Neuron (in vitro differentiated cells): ENCODE measurements at regions not wholly inside any gene's neighbourhood (a gene's known extent, or its start where the extent isn't known, plus 50 kb on each side); places are given as distances from the start of the nearest gene placed in this dataset.

Experiments
- H2AFZ ChIP-seq: one replicate; pipeline ENCODE4 v1.6.1; 2013; ENCODE audit warnings: low read depth, mild to moderate bottlenecking, inconsistent platforms, low read length, moderate library complexity
- H3K27me3 ChIP-seq: one replicate; pipeline ENCODE4 v1.6.1; 2013; ENCODE audit warnings: low read length; ENCODE audit not compliant: insufficient read depth
- H3K36me3 ChIP-seq: one replicate; pipeline ENCODE4 v1.6.1; 2013; ENCODE audit warnings: low read length; ENCODE audit not compliant: insufficient read depth
- H3K4me1 ChIP-seq: one replicate; pipeline ENCODE4 v1.6.1; 2013; ENCODE audit warnings: low read length; ENCODE audit not compliant: insufficient read depth
- H3K4me3 ChIP-seq: 2 replicates; pipeline ENCODE4 v1.5.1; 2013; ENCODE audit warnings: mild to moderate bottlenecking, low read length, moderate library complexity
- H3K9me3 ChIP-seq: one replicate; pipeline ENCODE4 v1.6.1; 2013; ENCODE audit warnings: low read length

DNA sequence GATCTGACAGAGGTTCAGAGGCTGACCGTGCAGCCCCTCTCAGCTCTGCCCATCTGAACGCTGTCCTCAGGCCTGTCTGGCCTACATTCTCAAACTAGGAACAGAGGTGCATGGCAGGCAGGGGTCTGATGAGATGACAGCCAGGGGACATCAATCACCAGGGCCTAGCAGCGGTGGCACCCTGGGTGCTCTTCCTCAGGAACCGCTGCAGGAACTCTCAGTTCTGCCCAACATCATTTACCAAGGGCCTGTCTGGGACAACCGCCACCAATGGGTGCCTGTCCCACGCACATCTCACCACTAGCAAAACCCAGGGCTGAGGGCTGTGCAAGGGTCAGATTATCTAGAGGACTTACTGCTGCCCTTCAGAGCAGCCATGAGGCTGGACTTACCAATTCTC, 245.7 kb downstream of the TOMM20 start:
- no peaks in the 10 kb centered on the region for H3K36me3 ChIP-seq
- no peaks in the 10 kb centered on the region for H3K4me1 ChIP-seq
- H2AFZ ChIP-seq = no peak overlapping the region
- no peaks in the 10 kb centered on the region for H3K27me3 ChIP-seq
- no peak overlapping the region for H3K4me3 ChIP-seq
- H3K9me3 ChIP-seq = no peaks in the 10 kb centered on the region

DNA sequence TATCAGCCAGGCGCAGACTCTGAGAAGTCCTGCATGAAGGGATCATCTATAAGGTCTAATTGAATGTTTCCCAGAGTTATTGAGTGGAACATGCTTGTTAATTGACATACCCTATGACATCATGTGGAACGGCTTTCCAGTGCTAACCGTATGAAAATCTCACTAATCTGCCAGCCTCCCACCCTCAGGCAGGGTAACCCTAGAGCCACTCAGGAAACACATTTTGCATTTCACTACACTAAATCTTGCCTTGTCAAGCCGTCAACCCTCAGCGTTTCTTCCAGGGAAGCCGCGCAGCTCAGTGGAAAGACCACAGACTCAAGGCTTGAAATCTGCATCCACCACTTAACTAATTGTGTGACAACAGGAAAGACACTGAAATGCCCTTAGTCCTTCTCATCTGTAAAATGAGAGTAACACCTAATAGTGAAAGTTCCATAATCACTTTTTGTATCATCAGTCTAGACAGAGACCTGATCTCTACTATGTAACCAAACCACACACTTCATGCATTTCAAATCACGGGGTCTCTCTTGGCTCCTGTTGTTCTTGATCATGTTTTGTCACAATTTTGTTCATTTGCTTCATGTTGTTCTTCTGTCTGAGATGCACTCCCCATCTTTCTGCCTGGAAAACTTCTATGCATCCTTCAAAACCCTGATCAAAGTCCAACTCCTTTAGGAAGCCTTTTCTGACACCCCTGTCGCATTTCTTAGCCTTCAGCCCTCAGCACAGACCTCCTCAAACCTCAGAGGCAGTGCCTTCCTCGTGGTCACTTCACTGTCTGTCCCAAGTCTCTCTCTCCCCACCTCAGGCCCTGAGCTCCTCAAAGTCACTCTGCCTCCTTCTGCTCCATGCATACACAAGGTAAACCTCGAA, 246.5 kb downstream of the TOMM20 start:
- Histone ChIP-seq H3K9me3 (no peaks in the 10 kb centered on the region), H3K4me1 (no peaks in the 10 kb centered on the region), H3K27me3 (no peaks in the 10 kb centered on the region), H3K4me3 (no peak overlapping the region), H2AFZ (no peak overlapping the region), H3K36me3 (no peaks in the 10 kb centered on the region)

DNA sequence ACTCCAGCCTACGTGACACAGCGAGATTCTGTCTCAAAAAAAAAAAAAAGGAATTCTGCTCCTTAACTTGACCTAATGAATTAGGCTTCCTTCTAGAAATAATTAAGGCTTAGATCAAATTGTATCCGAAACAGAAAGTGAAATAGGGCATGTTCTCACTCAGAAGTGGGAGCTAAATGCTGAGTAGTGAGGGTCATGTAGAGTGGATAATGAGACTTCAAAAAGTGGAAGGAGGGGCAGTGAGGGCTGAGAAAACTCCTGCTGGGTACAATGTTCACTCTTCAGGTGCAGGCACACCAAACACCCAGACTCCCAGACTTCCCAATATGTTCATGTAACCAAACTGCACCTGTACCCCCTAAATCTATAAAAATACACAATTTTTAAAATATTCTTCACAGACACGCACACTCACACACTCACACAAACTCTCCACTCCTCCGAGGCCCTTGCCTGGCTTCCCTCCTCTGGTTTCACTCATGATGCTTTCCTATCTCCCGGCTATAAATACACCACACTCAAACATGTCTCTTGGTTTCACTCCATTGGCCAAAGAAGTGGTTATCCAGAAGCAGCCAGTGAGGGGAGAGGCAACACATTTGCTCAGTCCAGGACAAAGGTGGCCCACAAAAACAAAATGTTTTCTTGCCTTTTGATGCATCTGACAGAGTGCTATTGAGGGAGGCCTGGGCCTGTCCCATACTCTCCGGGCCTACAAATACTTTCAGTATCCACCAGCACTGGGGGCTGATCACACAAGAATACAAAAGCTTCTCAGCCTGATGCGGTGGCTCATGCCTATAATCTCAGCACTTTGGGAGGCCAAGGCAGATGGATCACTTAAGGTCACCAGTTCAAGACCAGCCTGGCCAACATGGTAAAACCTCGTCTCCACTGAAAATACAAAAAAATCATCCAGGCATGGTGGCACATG, 249.2 kb downstream of the TOMM20 start:
- no peak overlapping the region for H2AFZ ChIP-seq
- no peaks in the 10 kb centered on the region for H3K9me3 ChIP-seq
- no peak overlapping the region for H3K4me3 ChIP-seq
- no peaks in the 10 kb centered on the region for H3K27me3 ChIP-seq
- H3K36me3 ChIP-seq = no peaks in the 10 kb centered on the region
- H3K4me1 ChIP-seq = no peaks in the 10 kb centered on the region

DNA sequence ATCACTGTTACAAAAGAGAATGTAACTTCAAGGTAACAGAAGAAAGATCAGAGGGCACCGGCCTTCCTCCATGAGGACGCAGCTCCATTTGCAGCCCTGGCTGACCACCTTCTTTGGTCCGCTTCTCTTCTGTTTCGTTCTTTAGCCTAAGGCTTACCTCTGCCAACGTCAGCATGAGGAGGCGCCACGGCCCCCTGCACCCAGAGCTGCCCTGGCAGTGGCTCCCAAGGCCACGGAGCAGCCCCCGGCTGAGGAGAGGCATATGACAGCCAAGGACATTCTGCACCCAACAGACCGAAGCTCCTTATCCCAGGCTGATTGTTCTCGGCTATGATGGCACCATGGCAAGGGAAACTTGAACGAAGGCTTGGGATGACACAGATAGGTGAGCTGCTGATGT, 250.3 kb downstream of the TOMM20 start:
- Histone ChIP-seq H3K9me3 (no peaks in the 10 kb centered on the region), H3K27me3 (no peaks in the 10 kb centered on the region), H2AFZ (no peak overlapping the region), H3K4me1 (no peaks in the 10 kb centered on the region), H3K4me3 (no peak overlapping the region), H3K36me3 (no peaks in the 10 kb centered on the region)

DNA sequence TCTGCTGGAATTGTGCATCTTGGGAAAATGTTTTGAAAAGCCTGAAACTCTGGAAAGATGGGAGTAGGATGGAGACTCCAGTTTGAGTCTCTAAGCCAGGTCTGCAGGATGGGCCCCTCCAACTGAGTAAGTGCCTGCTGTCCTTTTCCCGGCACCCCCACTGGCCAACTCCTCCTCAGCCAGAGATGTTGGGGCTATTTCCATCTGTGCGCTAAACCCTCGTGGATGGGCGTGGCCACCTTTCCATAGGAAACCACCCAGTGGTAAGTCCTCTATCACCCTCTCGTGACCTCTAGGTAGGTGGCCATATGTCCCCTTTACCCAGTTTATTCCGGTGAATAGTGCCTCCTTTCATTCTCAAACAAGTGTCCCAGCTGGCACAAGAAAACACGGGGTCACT, 250.9 kb downstream of the TOMM20 start:
- H2AFZ ChIP-seq = no peak overlapping the region
- H3K36me3 ChIP-seq = no peaks in the 10 kb centered on the region
- no peaks in the 10 kb centered on the region for H3K9me3 ChIP-seq
- H3K4me3 ChIP-seq = no peak overlapping the region
- no peaks in the 10 kb centered on the region for H3K27me3 ChIP-seq
- H3K4me1 ChIP-seq = no peaks in the 10 kb centered on the region

DNA sequence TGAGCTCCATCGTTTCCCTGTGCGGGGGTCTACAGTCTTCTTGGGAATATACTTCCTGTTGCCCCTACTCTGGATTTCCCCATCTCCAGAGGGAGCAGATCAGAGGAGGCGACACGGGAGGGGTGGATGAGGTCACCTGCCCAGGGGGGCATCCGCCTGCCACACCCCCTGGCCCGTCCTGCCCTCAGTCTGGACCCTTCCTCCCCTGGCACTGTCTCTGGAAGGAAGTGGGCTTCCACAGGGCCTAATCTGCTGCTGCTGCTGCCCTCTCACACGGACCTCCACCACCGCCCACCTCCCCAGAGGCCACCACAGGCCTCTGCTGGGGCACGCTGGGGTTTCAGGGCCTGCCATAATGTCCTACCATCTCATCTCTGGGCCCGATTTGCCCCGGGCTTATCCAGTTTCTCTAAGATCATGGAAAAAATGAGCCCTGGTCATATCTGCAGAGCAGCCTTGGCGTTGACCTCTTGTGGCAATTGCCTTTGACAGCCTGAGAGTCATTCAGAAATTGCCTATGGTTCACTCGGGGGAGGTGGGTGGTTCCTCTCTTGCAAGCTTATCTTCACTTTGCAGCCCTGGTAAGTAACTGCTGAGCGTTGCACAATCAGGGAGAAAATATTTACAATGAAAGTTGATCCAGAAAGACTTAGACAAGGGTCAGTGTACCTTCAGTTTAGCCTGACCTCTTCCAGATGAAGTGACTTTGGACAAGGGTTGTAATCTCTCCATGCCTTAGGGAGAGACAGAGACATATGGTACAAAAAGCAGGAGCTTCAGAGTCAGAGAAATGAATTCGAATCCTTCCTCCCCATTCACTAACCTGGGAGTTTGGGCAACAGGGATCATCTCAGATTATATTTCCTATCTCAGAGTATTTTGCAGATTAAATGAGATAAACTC, 252.4 kb downstream of the TOMM20 start:
- Histone ChIP-seq H3K4me1 (no peaks in the 10 kb centered on the region), H3K4me3 (no peak overlapping the region), H2AFZ (no peak overlapping the region), H3K9me3 (no peaks in the 10 kb centered on the region), H3K27me3 (no peaks in the 10 kb centered on the region), H3K36me3 (no peaks in the 10 kb centered on the region)

DNA sequence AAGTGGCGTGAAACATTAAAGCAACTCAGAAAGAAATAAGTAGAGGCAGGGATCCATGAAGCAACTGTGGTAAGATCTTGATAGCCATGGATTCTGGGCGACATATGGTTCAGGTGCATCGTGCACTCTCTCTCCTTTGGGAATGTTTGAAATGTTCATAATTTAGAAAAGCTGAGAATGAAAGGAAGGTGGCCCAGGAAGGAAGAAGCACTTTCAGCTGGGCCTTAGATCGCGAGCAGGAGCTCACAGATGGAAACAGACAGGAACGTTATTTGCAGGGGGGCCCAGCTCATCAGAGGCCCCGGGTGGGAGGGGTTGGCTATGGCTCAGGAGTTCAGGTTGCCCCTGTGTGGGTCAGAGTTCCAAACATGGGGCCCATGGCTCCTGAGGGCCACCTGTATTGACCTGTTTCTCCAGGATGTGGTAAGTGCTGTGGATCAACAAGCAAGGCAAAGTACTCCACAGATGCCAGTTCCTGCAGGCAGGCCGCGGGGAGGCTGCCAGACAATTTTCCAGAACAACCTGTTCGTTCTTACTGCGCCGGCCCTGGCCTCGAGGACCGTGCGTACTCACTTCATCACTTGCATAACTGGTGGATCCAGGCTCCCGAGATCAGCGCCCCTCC, 253.2 kb downstream of the TOMM20 start:
- Histone ChIP-seq H3K9me3 (no peaks in the 10 kb centered on the region), H3K4me1 (no peaks in the 10 kb centered on the region), H3K27me3 (no peaks in the 10 kb centered on the region), H3K36me3 (no peaks in the 10 kb centered on the region), H2AFZ (no peak overlapping the region), H3K4me3 (no peak overlapping the region)

DNA sequence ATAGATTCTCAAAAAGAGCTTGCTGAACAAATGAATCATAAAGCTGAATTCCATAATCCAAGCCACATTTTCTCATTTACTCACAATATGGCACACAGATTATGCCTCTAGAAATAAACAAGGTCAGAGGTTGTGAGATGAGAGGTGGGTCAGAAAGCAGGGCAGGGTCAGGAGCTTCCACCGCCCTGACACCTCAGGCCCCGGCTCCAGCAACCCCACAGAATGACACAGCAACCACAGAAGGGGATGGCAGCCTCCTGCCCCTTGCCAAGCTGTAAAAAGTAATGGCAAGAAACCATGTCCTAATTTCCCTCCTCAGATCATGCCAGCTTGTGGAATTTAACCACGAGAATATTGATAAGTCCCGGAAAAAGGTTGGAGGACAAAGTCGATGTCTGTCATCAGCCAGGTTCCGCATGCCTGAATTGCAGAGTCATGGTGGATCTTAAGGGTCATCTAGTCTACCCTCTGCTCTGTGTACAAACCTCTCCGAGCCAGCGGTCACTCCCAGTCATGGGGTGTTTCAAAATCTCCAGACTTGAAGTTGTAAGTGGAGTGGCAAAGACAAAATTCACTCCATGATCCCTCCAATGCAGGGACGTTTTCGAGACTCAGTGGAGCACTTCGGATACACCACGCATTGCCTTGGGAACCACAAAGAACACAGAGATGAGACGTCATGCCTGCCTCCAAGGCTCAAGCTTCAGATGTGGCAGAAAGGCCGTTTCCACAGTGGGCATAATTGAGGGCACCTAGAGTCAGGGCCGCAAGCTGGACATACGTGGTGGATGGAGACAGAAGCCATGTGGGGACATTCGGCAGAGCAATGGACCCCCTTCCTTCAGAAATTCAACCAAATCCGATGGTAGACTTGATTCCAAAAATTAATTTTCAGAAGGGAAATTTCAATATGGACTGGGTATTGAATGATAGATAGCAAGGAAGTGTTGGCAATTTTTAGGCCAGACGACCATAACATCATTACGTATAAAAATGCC, 254.0 kb downstream of the TOMM20 start:
- Histone ChIP-seq H3K36me3 (no peaks in the 10 kb centered on the region), H3K27me3 (no peaks in the 10 kb centered on the region), H2AFZ (no peak overlapping the region), H3K4me1 (peaks cover 3% of the 10 kb centered on the region), H3K9me3 (no peaks in the 10 kb centered on the region), H3K4me3 (no peak overlapping the region)

DNA sequence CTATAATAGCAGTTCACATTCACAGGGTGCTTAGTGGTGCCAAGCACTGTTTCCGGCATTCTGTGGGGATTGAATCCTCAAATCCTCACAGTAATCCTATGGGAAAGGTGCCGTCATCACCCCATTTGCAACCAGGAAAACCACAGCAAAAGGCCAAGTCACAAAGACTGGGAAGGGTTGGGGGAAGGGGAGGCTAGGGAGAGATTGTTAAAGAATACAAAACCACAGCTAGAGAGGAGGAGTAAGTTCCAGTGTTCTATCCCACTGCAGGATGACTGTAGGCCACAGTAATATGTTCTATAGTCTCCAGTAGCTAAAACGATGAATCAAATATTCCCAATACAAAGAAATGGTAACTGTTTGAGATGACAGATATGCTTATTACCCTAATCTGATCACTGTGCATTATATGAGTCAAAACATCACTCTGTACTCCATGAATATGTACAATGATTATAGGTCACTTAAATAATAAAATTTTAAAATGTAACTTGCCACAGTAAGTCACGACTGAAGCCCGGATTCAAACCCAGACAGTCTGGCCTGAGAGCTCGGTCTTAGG, 256.8 kb downstream of the TOMM20 start:
- H3K36me3 ChIP-seq = no peaks in the 10 kb centered on the region
- H3K4me3 ChIP-seq = no peak overlapping the region
- no peak overlapping the region for H2AFZ ChIP-seq
- H3K9me3 ChIP-seq = no peaks in the 10 kb centered on the region
- H3K27me3 ChIP-seq = no peaks in the 10 kb centered on the region
- peaks cover 3% of the 10 kb centered on the region for H3K4me1 ChIP-seq

DNA sequence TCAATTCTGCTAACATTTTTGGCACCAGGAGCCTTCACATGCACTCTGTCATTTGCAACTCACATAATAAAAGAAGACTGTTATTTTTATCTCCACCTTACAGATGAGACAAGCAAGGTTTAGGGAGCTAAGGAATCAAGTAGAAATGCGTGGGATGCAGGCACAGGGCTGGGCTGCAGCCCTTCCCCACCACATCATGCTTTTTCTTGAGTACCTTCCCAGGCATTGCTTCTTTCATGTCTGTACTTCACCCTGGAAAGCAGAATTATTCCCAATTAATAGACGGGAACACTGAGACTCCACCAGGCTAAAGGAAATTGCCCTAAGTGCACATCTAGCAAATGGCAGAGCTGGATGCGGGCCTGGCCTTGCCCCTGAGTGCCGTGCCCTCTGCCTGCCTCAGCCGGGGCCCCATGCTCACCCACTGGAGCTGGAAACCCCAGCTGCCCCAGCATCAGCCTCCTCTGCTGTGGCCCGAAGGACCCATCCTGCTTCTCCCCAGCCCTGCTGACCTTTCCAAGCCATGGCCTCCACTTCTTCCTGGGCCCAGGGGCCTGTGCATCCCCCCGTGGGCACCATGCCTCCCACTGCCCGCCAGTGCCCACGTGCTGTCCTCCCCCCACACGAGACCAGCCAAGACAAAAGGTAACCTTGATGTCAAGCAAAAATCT, 257.5 kb downstream of the TOMM20 start:
- H3K27me3 ChIP-seq = no peaks in the 10 kb centered on the region
- no peaks in the 10 kb centered on the region for H3K36me3 ChIP-seq
- no peaks in the 10 kb centered on the region for H3K9me3 ChIP-seq
- H3K4me1 ChIP-seq = peaks cover 3% of the 10 kb centered on the region
- H3K4me3 ChIP-seq = no peak overlapping the region
- no peak overlapping the region for H2AFZ ChIP-seq
